Neural cell (in vitro differentiated cells): ENCODE measurements at regions not wholly inside any gene's neighbourhood (a gene's known extent, or its start where the extent isn't known, plus 50 kb on each side); places are given as distances from the start of the nearest gene placed in this dataset.

Source experiments
- H2AFZ ChIP-seq: fragments of 200-600, 300-800 bp; sonication (generic), shearing (Covaris generic); 2 replicates; pipeline ENCODE4 v1.6.0; 2014; ENCODE audit warnings: low read depth, mild to moderate bottlenecking, antibody characterized with exemption, low read length, moderate library complexity
- H3F3A ChIP-seq: fragments of 200-600 bp; shearing (Covaris generic); 2 replicates; pipeline ENCODE4 v1.6.1; 2016; ENCODE audit warnings: mild to moderate bottlenecking, moderate library complexity, mixed read lengths, antibody characterized with exemption, low read length; ENCODE audit not compliant: insufficient read depth, poor library complexity, severe bottlenecking
- H3K27ac ChIP-seq: fragments of 200-600, 300-800 bp; sonication (generic), shearing (Covaris generic); 2 replicates; pipeline ENCODE4 v1.5.1; 2014; ENCODE audit warnings: mild to moderate bottlenecking, low read length, moderate library complexity
- H3K27me3 ChIP-seq: fragments of 300-800, 200-600 bp; sonication (generic), shearing (Covaris generic); 2 replicates; pipeline ENCODE4 v1.6.0; 2014; ENCODE audit warnings: mild to moderate bottlenecking, low read depth, low read length, moderate library complexity; ENCODE audit not compliant: insufficient read depth
- H3K36me3 ChIP-seq: fragments of 300-800, 200-600 bp; sonication (generic), shearing (Covaris generic); 2 replicates; pipeline ENCODE4 v1.5.1; 2014; ENCODE audit warnings: mild to moderate bottlenecking, antibody characterized with exemption, low read length, moderate library complexity; ENCODE audit not compliant: insufficient read depth
- H3K4me2 ChIP-seq: fragments of 300-800, 200-600 bp; sonication (generic), shearing (Covaris generic); 2 replicates; pipeline ENCODE4 v1.6.0; 2014; ENCODE audit warnings: mild to moderate bottlenecking, low read length
- H3K4me3 ChIP-seq: fragments of 300-800, 200-600 bp; sonication (generic), shearing (Covaris generic); 2 replicates; pipeline ENCODE4 v1.5.1; 2014; ENCODE audit warnings: mild to moderate bottlenecking, low read length, moderate library complexity
- H3K79me2 ChIP-seq: fragments of 200-600 bp; shearing (Covaris generic); replicated peaks from 2 replicates; pipeline ENCODE4 v1.6.0; 2014; ENCODE audit warnings: mild to moderate bottlenecking, low read length, moderate library complexity; ENCODE audit not compliant: insufficient read depth
- H3K9ac ChIP-seq: fragments of 300-800, 200-600 bp; sonication (generic), shearing (Covaris generic); 2 replicates; pipeline ENCODE4 v1.6.1; 2016; ENCODE audit warnings: mild to moderate bottlenecking, low read length, mixed read lengths
- H3K9me2 ChIP-seq: fragments of 200-600 bp; shearing (Covaris generic); 2 replicates; pipeline ENCODE4 v1.6.1; 2016; ENCODE audit warnings: mild to moderate bottlenecking, low read length, mixed read lengths; ENCODE audit not compliant: insufficient read depth
- H3K9me3 ChIP-seq: fragments of 200-600, 300-800 bp; sonication (generic), shearing (Covaris generic); 2 replicates; pipeline ENCODE4 v1.6.1; 2016; ENCODE audit warnings: mild to moderate bottlenecking, mixed run types, low read length, moderate library complexity, mixed read lengths
- H4K20me1 ChIP-seq: fragments of 200-600 bp; shearing (Covaris generic); 2 replicates; pipeline ENCODE4 v1.6.1; 2016; ENCODE audit warnings: mild to moderate bottlenecking, mixed run types; ENCODE audit not compliant: insufficient read depth
- CTCF ChIP-seq: fragments of 450-650 bp; IDR thresholded peaks from 2 replicates; pipeline ENCODE4 v1.5.1; 2014; ENCODE audit warnings: antibody characterized with exemption, mild to moderate bottlenecking, moderate library complexity; ENCODE audit not compliant: poor library complexity, severe bottlenecking
- EP300 ChIP-seq: fragments of 450-650 bp; conservative IDR thresholded peaks from 2 replicates; pipeline ENCODE4 v1.6.1; 2014; ENCODE audit warnings: antibody characterized with exemption, mild to moderate bottlenecking, moderate library complexity; ENCODE audit not compliant: poor library complexity, severe bottlenecking
- EZH2 ChIP-seq: fragments of 200-600, 300-800 bp; shearing (Covaris generic), sonication (generic); IDR thresholded peaks from 2 replicates; pipeline ENCODE4 v1.6.1; 2014; ENCODE audit warnings: antibody characterized with exemption, low read length, borderline replicate concordance, mild to moderate bottlenecking; ENCODE audit not compliant: insufficient read depth, poor library complexity, severe bottlenecking
- MXI1 ChIP-seq: fragments of 450-650 bp; conservative IDR thresholded peaks from 2 replicates; pipeline ENCODE4 v1.6.1; 2014; ENCODE audit warnings: antibody characterized with exemption, mild to moderate bottlenecking; ENCODE audit not compliant: poor library complexity, severe bottlenecking
- POLR2AphosphoS5 ChIP-seq: IDR thresholded peaks from 2 replicates; pipeline ENCODE4 v1.6.1; 2012
- RAD21 ChIP-seq: fragments of 450-650 bp; conservative IDR thresholded peaks from 2 replicates; pipeline ENCODE4 v1.6.1; 2014; ENCODE audit warnings: antibody characterized with exemption, mild to moderate bottlenecking, moderate library complexity
- REST ChIP-seq: IDR thresholded peaks from 2 replicates; pipeline ENCODE4 v1.6.1; 2012; ENCODE audit warnings: borderline replicate concordance
- SMC3 ChIP-seq: fragments of 450-650 bp; conservative IDR thresholded peaks from 2 replicates; pipeline ENCODE4 v1.6.1; 2014; ENCODE audit warnings: antibody characterized with exemption, mild to moderate bottlenecking, moderate library complexity; ENCODE audit not compliant: poor library complexity
- TAF1 ChIP-seq: IDR thresholded peaks from 2 replicates; pipeline ENCODE4 v1.6.1; 2012; ENCODE audit warnings: low read depth

DNA sequence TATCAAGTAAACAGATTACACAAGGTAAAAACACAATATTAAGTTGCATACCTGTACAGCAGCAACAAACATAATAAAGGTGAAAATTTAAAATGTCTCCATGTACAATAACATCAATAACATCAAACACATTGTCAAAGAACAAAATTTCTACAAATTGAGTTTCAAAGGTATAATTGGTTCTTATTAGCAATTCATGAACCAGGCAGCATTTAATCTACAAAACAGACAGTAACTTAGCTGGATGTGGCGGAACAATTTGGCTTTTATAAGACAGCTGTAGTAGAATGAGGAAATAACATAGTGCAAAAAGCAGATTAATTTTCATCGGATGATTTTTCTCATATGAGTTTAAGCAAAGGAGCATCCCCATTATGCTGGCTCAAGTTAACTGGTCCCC lies 1176.8 kb downstream of the EFNA5 start:
- H3K9me2 ChIP-seq: no peaks in the 10 kb centered on the region
- TF ChIP-seq MXI1 (no peak), SMC3 (no peak), EZH2 (no peak), REST (no peak), RAD21 (no peak), TAF1 (no peak), POLR2AphosphoS5 (no peak), CTCF (no peak), EP300 (no peak)
- H3K9me3 ChIP-seq: no peaks in the 10 kb centered on the region
- no peaks in the 10 kb centered on the region for H3F3A ChIP-seq
- no peak overlapping the region for H3K9ac ChIP-seq
- no peaks in the 10 kb centered on the region for H3K27me3 ChIP-seq
- no peak overlapping the region for H2AFZ ChIP-seq
- H3K36me3 ChIP-seq: no peaks in the 10 kb centered on the region
- no peak overlapping the region for H3K4me3 ChIP-seq
- H3K79me2 ChIP-seq: no peaks in the 10 kb centered on the region
- no peak overlapping the region for H3K27ac ChIP-seq
- no peak overlapping the region for H3K4me2 ChIP-seq
- H4K20me1 ChIP-seq: no peaks in the 10 kb centered on the region

GRCh38 chr5:106489004-106489403 lies 1181.7 kb downstream of the EFNA5 start:
- Histone ChIP-seq H3K9me2 (no peaks in the 10 kb centered on the region), H3K36me3 (no peaks in the 10 kb centered on the region), H3F3A (no peaks in the 10 kb centered on the region), H2AFZ (no peak overlapping the region), H3K4me3 (no peak overlapping the region), H3K4me2 (no peak overlapping the region), H3K79me2 (no peaks in the 10 kb centered on the region), H3K9me3 (no peaks in the 10 kb centered on the region), H3K9ac (no peak overlapping the region), H4K20me1 (no peaks in the 10 kb centered on the region), H3K27me3 (no peaks in the 10 kb centered on the region), H3K27ac (no peak overlapping the region)
- no peak for TF ChIP-seq TAF1
- TF ChIP-seq EZH2: no peak
- TF ChIP-seq SMC3: no peak
- no peak for TF ChIP-seq EP300
- TF ChIP-seq CTCF: no peak
- no peak for TF ChIP-seq RAD21
- TF ChIP-seq REST: no peak
- TF ChIP-seq POLR2AphosphoS5: no peak
- no peak for TF ChIP-seq MXI1
